HPDE6-E6E7 (cell line): ENCODE measurements at regions not wholly inside any gene's neighbourhood (a gene's known extent, or its start where the extent isn't known, plus 50 kb on each side); places are given as distances from the start of the nearest gene placed in this dataset.

Source experiments
- DNase-seq: peaks from one replicate; pipeline ENCODE4 v3.0.0; 2011; ENCODE audit warnings: missing footprints; ENCODE audit errors: extremely low spot score

GRCh38 chr6:26149240-26149639 lies 62.0 kb downstream of the HFE start:
- DNase-seq = no peak

GRCh38 chr6:26152226-26153101 lies 65.2 kb downstream of the HFE start:
- no peak for DNase-seq

- no peak for DNase-seq
Measured at GRCh38 chr6:26155061-26155930, 68.1 kb downstream of the HFE start.

- peak; percentile 70 for DNase-seq
Measured at GRCh38 chr6:26156105-26156849, 69.0 kb downstream of the HFE start.

- DNase-seq = no peak
Measured at GRCh38 chr6:26156850-26157250, 69.6 kb downstream of the HFE start.

GRCh38 chr6:26157251-26158075 lies 70.2 kb downstream of the HFE start:
- peak; percentile 75 for DNase-seq

- DNase-seq = no peak
Measured at GRCh38 chr6:26158076-26158580, 70.9 kb downstream of the HFE start.

GRCh38 chr6:26158581-26159356 lies 71.5 kb downstream of the HFE start:
- DNase-seq = no peak

- DNase-seq = no peak
Measured at GRCh38 chr6:26159357-26160273, 72.4 kb downstream of the HFE start.

- no peak for DNase-seq
Measured at GRCh38 chr6:26161322-26161721, 74.1 kb downstream of the HFE start.

GRCh38 chr6:26162399-26162798 lies 75.2 kb downstream of the HFE start:
- DNase-seq = no peak

- no peak for DNase-seq
Measured at GRCh38 chr6:26163427-26164119, 76.3 kb downstream of the HFE start.

GRCh38 chr6:26164120-26164505 lies 76.9 kb downstream of the HFE start:
- no peak for DNase-seq

- DNase-seq = no peak
Measured at GRCh38 chr6:26165261-26165790, 78.1 kb downstream of the HFE start.

- no peak for DNase-seq
Measured at GRCh38 chr6:26170181-26170580, 83.0 kb downstream of the HFE start.

- no peak for DNase-seq
Measured at GRCh38 chr6:26170951-26171841, 84.0 kb downstream of the HFE start.

GRCh38 chr6:26172608-26172968 lies 85.4 kb downstream of the HFE start:
- DNase-seq = no peak
